SU-DHL-6 (cell line): ENCODE measurements at regions not wholly inside any gene's neighbourhood (a gene's known extent, or its start where the extent isn't known, plus 50 kb on each side); places are given as distances from the start of the nearest gene placed in this dataset.

ENCODE experiments used
- H2AFZ ChIP-seq: fragments of 200-600 bp; sonication (generic); 2 replicates; pipeline ENCODE4 v1.6.1; 2014; ENCODE audit warnings: low read depth, mild to moderate bottlenecking, moderate library complexity, mixed read lengths, antibody characterized with exemption, low read length; ENCODE audit not compliant: severe bottlenecking
- H3F3A ChIP-seq: fragments of 200-600 bp; shearing (Covaris generic); 2 replicates; pipeline ENCODE4 v1.6.0; 2016; ENCODE audit warnings: antibody characterized with exemption, mild to moderate bottlenecking; ENCODE audit not compliant: insufficient read depth
- H3K27ac ChIP-seq: fragments of 200-600 bp; sonication (generic); 2 replicates; pipeline ENCODE4 v1.5.1; 2016; ENCODE audit warnings: low read depth, mild to moderate bottlenecking, low read length, moderate library complexity, mixed read lengths
- H3K27me3 ChIP-seq: fragments of 200-600 bp; sonication (generic), shearing (Covaris generic); 2 replicates; pipeline ENCODE4 v1.6.0; 2014; ENCODE audit warnings: mild to moderate bottlenecking, low read length
- H3K36me3 ChIP-seq: fragments of 200-600 bp; sonication (generic); 2 replicates; pipeline ENCODE4 v1.6.1; 2014; ENCODE audit warnings: mild to moderate bottlenecking, low read length, mixed read lengths
- H3K4me2 ChIP-seq: fragments of 300-600, 200-600 bp; shearing (Covaris generic), sonication (generic); 2 replicates; pipeline ENCODE4 v1.6.0; 2014; ENCODE audit warnings: low read length, low read depth, mild to moderate bottlenecking; ENCODE audit not compliant: poor library complexity, severe bottlenecking
- H3K4me3 ChIP-seq: fragments of 200-600 bp; sonication (generic); 2 replicates; pipeline ENCODE4 v1.5.1; 2014; ENCODE audit warnings: antibody characterized with exemption, low read length, mild to moderate bottlenecking, mixed read lengths; ENCODE audit not compliant: insufficient read depth, poor library complexity, severe bottlenecking
- H3K79me2 ChIP-seq: fragments of 200-600 bp; sonication (generic); 2 replicates; pipeline ENCODE4 v1.6.1; 2014; ENCODE audit warnings: mild to moderate bottlenecking, low read length, moderate library complexity; ENCODE audit not compliant: insufficient read depth
- H3K9ac ChIP-seq: fragments of 200-600 bp; sonication (generic); 2 replicates; pipeline ENCODE4 v1.7.0; 2014; ENCODE audit warnings: mild to moderate bottlenecking, low read length
- H3K9me2 ChIP-seq: fragments of 200-600 bp; sonication (generic); replicated peaks from 2 replicates; pipeline ENCODE4 v1.6.1; 2014; ENCODE audit warnings: low read length; ENCODE audit not compliant: insufficient read depth
- H3K9me3 ChIP-seq: fragments of 200-600 bp; sonication (generic); 2 replicates; pipeline ENCODE4 v1.6.1; 2014; ENCODE audit warnings: low read length, mixed read lengths; ENCODE audit not compliant: insufficient read depth
- H4K20me1 ChIP-seq: fragments of 200-600 bp; sonication (generic); 2 replicates; pipeline ENCODE4 v1.6.1; 2014; ENCODE audit warnings: low read depth, mild to moderate bottlenecking, antibody characterized with exemption, low read length, moderate library complexity, mixed read lengths
- EZH2phosphoT487 ChIP-seq: fragments of 200-600 bp; sonication (generic), shearing (Covaris generic); conservative IDR thresholded peaks from 2 replicates; pipeline ENCODE4 v1.6.1; 2018; ENCODE audit warnings: mild to moderate bottlenecking, antibody characterized with exemption, low read length, moderate library complexity, mixed read lengths
- TF ChIP-seq, protein P1 (sequence below): fragments of 200-600 bp; sonication (generic); IDR thresholded peaks from one replicate; pipeline ENCODE4 v1.5.1; 2017; ENCODE audit warnings: antibody characterized with exemption, mild to moderate bottlenecking, low read length, moderate library complexity; ENCODE audit not compliant: insufficient read depth, poor library complexity, severe bottlenecking

DNA sequence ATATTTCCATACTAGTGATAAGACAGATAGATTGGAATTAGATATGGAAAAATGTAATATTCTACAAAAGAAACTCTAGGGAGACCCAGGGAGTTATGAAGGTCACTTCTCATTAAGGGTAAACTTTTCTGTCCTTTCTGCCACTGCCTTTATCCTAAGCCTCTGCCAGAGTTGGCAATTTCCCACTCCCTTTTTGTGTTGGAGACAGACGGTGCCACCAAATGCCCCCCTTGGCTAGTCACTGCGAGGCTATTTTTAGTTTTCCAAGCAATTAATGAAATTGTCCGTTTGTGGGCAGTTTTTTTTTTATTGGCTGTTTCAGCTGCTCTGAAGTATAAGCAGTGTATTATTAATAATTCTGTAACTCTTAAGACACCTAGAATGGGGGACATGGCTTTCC is 67.6 kb upstream of the TENM4 start:
- no peaks in the 10 kb centered on the region for H3K36me3 ChIP-seq
- TF ChIP-seq, protein P1, sequence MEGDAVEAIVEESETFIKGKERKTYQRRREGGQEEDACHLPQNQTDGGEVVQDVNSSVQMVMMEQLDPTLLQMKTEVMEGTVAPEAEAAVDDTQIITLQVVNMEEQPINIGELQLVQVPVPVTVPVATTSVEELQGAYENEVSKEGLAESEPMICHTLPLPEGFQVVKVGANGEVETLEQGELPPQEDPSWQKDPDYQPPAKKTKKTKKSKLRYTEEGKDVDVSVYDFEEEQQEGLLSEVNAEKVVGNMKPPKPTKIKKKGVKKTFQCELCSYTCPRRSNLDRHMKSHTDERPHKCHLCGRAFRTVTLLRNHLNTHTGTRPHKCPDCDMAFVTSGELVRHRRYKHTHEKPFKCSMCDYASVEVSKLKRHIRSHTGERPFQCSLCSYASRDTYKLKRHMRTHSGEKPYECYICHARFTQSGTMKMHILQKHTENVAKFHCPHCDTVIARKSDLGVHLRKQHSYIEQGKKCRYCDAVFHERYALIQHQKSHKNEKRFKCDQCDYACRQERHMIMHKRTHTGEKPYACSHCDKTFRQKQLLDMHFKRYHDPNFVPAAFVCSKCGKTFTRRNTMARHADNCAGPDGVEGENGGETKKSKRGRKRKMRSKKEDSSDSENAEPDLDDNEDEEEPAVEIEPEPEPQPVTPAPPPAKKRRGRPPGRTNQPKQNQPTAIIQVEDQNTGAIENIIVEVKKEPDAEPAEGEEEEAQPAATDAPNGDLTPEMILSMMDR, result no peak
- no peak for TF ChIP-seq EZH2phosphoT487
- no peaks in the 10 kb centered on the region for H3K79me2 ChIP-seq
- H3K4me2 ChIP-seq, result no peak overlapping the region
- H3K9me3 ChIP-seq, result no peaks in the 10 kb centered on the region
- H3K4me3 ChIP-seq, result no peak overlapping the region
- H2AFZ ChIP-seq, result no peak overlapping the region
- no peak overlapping the region for H3K27ac ChIP-seq
- H4K20me1 ChIP-seq, result no peaks in the 10 kb centered on the region
- no peaks in the 10 kb centered on the region for H3K9me2 ChIP-seq
- H3F3A ChIP-seq, result no peaks in the 10 kb centered on the region
- no peaks in the 10 kb centered on the region for H3K27me3 ChIP-seq
- H3K9ac ChIP-seq, result no peak overlapping the region

- TF ChIP-seq, protein P1, result no peak
- TF ChIP-seq EZH2phosphoT487, result no peak
These were observed 66.9 kb upstream of the TENM4 start for GRCh38 chr11:79507706-79508105.

DNA sequence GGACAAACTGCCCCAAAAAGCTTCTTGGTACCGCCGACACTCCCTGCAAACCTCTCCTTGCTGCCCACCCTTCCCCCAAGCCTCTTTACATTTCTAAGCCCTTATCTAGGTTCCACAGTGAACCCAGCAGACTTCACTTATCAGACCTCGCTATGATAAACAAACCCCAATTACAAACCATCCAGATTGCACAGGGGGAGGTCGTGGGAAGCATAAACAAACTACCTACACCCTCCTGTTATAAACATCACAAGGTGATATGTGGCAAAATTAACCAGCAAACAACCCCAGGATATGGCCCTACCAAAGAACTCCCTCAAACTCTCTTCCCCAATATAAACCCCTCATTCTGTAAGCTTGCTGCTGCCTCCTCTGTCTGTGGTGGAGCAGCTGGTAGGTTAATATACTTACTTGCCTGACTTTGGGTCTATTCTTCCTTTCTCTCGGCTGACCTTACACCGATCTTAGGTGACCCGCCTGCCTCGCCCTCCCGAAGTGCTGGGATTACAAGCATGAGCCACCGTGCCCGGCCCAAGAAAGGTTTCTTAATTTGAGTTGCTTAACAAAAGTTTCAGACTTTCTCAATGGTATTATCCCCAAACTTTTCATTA is 66.0 kb upstream of the TENM4 start:
- Histone ChIP-seq H4K20me1 (no peaks in the 10 kb centered on the region), H3K79me2 (no peaks in the 10 kb centered on the region), H3K9me3 (no peaks in the 10 kb centered on the region), H3K4me3 (no peak overlapping the region), H3K27me3 (no peaks in the 10 kb centered on the region), H3K4me2 (no peak overlapping the region), H3F3A (no peaks in the 10 kb centered on the region), H3K9ac (no peak overlapping the region), H3K27ac (no peak overlapping the region), H2AFZ (no peak overlapping the region), H3K9me2 (no peaks in the 10 kb centered on the region), H3K36me3 (no peaks in the 10 kb centered on the region)
- no peak for TF ChIP-seq EZH2phosphoT487
- TF ChIP-seq, protein P1, result no peak

More at GRCh38 chr11:79507706-79508105, 66.9 kb upstream of the TENM4 start:
- no peak overlapping the region for H2AFZ ChIP-seq
- no peaks in the 10 kb centered on the region for H3K9me3 ChIP-seq
- no peaks in the 10 kb centered on the region for H3K79me2 ChIP-seq
- no peaks in the 10 kb centered on the region for H3K9me2 ChIP-seq
- H4K20me1 ChIP-seq, result no peaks in the 10 kb centered on the region
- H3K4me2 ChIP-seq, result no peak overlapping the region
- no peaks in the 10 kb centered on the region for H3K27me3 ChIP-seq
- H3K4me3 ChIP-seq, result no peak overlapping the region
- H3K27ac ChIP-seq, result no peak overlapping the region
- H3K36me3 ChIP-seq, result no peaks in the 10 kb centered on the region
- H3F3A ChIP-seq, result no peaks in the 10 kb centered on the region
- H3K9ac ChIP-seq, result no peak overlapping the region

DNA sequence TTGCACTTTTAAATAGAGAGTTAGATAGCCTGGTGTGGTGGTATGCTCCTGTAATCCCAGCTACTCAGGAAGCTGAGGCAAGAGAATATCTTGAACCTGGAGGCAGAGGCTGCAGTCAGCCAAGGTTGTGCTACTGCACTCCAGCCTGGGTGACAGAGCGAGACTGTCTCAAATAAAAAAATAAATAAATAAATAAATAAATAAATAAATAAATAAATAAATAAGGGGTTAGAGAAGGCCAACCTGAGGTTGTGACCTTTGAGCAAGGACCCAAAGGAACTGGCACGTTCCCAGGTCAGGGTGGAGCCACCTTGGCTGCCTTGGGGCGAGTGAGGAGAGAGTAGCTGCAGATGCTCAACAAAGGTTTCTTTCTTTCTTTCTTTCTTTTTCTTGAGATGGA is 65.3 kb upstream of the TENM4 start:
- Histone ChIP-seq H4K20me1 (no peaks in the 10 kb centered on the region), H3K9me2 (no peaks in the 10 kb centered on the region), H3F3A (no peaks in the 10 kb centered on the region), H2AFZ (no peak overlapping the region), H3K4me2 (no peak overlapping the region), H3K36me3 (no peaks in the 10 kb centered on the region), H3K9ac (no peak overlapping the region), H3K9me3 (no peaks in the 10 kb centered on the region), H3K27me3 (no peaks in the 10 kb centered on the region), H3K27ac (no peak overlapping the region), H3K4me3 (no peak overlapping the region), H3K79me2 (no peaks in the 10 kb centered on the region)
- TF ChIP-seq, protein P1, result no peak
- no peak for TF ChIP-seq EZH2phosphoT487
